Naive thymus-derived CD8-positive, alpha-beta T cell (primary cell): ENCODE measurements at regions not wholly inside any gene's neighbourhood (a gene's known extent, or its start where the extent isn't known, plus 50 kb on each side); places are given as distances from the start of the nearest gene placed in this dataset.
A peak's percentile ranks its signal among the peaks of the same experiment; 100 is the strongest.

Experiments
- ATAC-seq, 2 donors: fragments of 150-1000 bp; cut with Tn5 transposase in 1 of 2; sonication (Bioruptor Pico), chemical (Tn5 transposase) in 1 of 2; 1 replicate in 1 of 2; 2 replicates in 1 of 2; pipeline ENCODE4 v1.10.0; 2021; ENCODE audit warnings: mild to moderate bottlenecking in 2 of 2, moderate library complexity in 2 of 2
- POLR2A ChIA-PET: fragments of 350-600 bp; sonication (Branson Sonifier 250); formaldehyde crosslinking; loops from one replicate; lab custom pipeline; 2021; ENCODE audit warnings: antibody characterized with exemption; lab: Charles Lee
- DNase-seq, 10 donors: peaks; one replicate each; pipeline versions ENCODE4 v3.0.0 to v3.0.0-alpha.2; 2020 to 2022
- H3K27ac Mint-ChIP-seq, 10 donors: one replicate each; pipeline ENCODE4 v1.8.0; 2020 to 2022; ENCODE audit warnings: mild to moderate bottlenecking in 10 of 10, mixed read lengths in 10 of 10, moderate library complexity in 4 of 10, inconsistent platforms in 1 of 10
- H3K27me3 Mint-ChIP-seq, 5 donors: one replicate each; pipeline ENCODE4 v1.8.0; 2021 to 2022; ENCODE audit warnings: mixed read lengths in 5 of 5
- H3K36me3 Mint-ChIP-seq, 3 donors: one replicate each; pipeline ENCODE4 v1.8.0; 2020 to 2022; ENCODE audit warnings: mixed read lengths in 3 of 3, mild to moderate bottlenecking in 2 of 3, inconsistent platforms in 1 of 3
- H3K4me1 Mint-ChIP-seq, 4 donors: one replicate each; pipeline ENCODE4 v1.8.0; 2021 to 2022; ENCODE audit warnings: mixed read lengths in 4 of 4
- H3K4me3 Mint-ChIP-seq, 10 donors: one replicate each; pipeline ENCODE4 v1.8.0; 2020 to 2022; ENCODE audit warnings: mild to moderate bottlenecking in 10 of 10, mixed read lengths in 10 of 10, moderate library complexity in 6 of 10, inconsistent platforms in 1 of 10
- H3K9me3 Mint-ChIP-seq, 9 donors: one replicate each; pipeline ENCODE4 v1.8.0; 2020 to 2022; ENCODE audit warnings: mixed read lengths in 9 of 9, mild to moderate bottlenecking in 3 of 9, inconsistent platforms in 1 of 9, moderate library complexity in 1 of 9

GRCh38 chr17:36661047-36661666, 59.8 kb downstream of the MRM1 start:
- H3K27me3 Mint-ChIP-seq: peaks cover 15 to 47% (median 31%) of the 10 kb centered on the region in 5 donors
- no peak overlapping the region for H3K27ac Mint-ChIP-seq
- ATAC-seq: no peak
- H3K36me3 Mint-ChIP-seq: no peaks in the 10 kb centered on the region
- no peaks in the 10 kb centered on the region for H3K9me3 Mint-ChIP-seq
- POLR2A ChIA-PET: no interaction called here
- no peak overlapping the region for H3K4me3 Mint-ChIP-seq
- DNase-seq: no peak
- peaks cover 5 to 12% (median 9%) of the 10 kb centered on the region in 4 donors for H3K4me1 Mint-ChIP-seq

GRCh38 chr17:36661688-36662087, 60.3 kb downstream of the MRM1 start:
- H3K27me3 Mint-ChIP-seq: peaks cover 12 to 41% (median 27%) of the 10 kb centered on the region in 5 donors
- peaks cover 5 to 12% (median 8%) of the 10 kb centered on the region in 4 donors for H3K4me1 Mint-ChIP-seq
- H3K9me3 Mint-ChIP-seq: no peaks in the 10 kb centered on the region
- ATAC-seq (no peak), DNase-seq (no peak)
- no peaks in the 10 kb centered on the region for H3K36me3 Mint-ChIP-seq
- no peak overlapping the region for H3K4me3 Mint-ChIP-seq
- H3K27ac Mint-ChIP-seq: no peak overlapping the region
- POLR2A ChIA-PET: no interaction called here

GRCh38 chr17:36665417-36665816, 64.0 kb downstream of the MRM1 start:
- Mint-ChIP-seq H3K9me3 (no peaks in the 10 kb centered on the region), H3K27me3 (peaks cover 4 to 28% (median 12%) of the 10 kb centered on the region in 5 donors), H3K4me1 (peaks cover 0 to 5% (median under 1%) of the 10 kb centered on the region in 4 donors), H3K36me3 (no peaks in the 10 kb centered on the region), H3K27ac (no peak overlapping the region), H3K4me3 (no peak overlapping the region)
- DNase-seq (no peak), ATAC-seq (no peak)
- POLR2A ChIA-PET: no interaction called here

DNA sequence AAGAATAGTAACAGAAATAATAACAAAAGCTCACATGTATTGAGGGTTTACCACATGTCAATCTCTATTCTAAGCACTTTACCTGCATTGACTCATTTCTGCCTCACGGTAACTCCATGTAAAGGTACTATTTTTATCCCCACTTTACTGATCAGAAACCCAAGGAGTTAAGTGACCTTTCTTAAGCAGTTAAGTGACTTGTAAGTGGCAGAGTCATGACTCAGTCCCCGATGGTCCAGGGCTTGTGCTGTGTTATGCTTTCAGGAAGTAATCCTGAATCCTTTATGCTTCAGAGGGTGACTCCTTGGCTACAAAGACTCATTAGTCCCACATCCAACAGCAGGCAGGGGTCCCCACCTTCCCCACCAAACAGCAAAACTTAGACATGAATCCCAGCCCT, 66.5 kb downstream of the MRM1 start:
- Mint-ChIP-seq H3K4me1 (peaks cover 13 to 18% (median 15%) of the 10 kb centered on the region in 4 donors), H3K27me3 (peaks cover 1 to 24% (median 11%) of the 10 kb centered on the region in 5 donors), H3K36me3 (no peaks in the 10 kb centered on the region), H3K9me3 (no peaks in the 10 kb centered on the region), H3K27ac (no peak overlapping the region), H3K4me3 (no peak overlapping the region)
- POLR2A ChIA-PET: no interaction called here
- DNase-seq (no peak), ATAC-seq (no peak)

DNA sequence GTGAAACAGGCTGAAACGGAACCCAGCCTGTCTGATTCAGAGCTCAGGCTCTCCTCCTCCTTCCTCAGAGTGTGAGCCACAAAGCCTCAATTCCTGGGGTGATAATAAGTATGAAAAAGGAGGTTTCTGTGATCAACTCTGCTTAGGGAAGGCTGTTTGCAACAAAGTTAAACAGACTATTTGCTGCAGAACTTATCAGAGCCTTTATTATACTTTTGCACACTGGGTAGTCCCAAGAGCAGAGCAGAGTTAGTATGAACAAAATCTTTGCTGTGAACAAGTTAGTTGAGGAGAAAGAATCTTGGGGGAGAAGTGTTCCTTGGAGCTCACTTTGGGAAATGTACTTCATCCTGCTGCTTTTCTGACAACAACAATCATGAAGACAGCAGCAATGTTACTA, 67.4 kb downstream of the MRM1 start:
- no peaks in the 10 kb centered on the region for H3K36me3 Mint-ChIP-seq
- POLR2A ChIA-PET: no interaction called here
- no peaks in the 10 kb centered on the region for H3K9me3 Mint-ChIP-seq
- no peak overlapping the region for H3K4me3 Mint-ChIP-seq
- peaks cover 1 to 15% (median 11%) of the 10 kb centered on the region in 5 donors for H3K27me3 Mint-ChIP-seq
- H3K4me1 Mint-ChIP-seq: peaks cover 22 to 25% (median 24%) of the 10 kb centered on the region in 4 donors
- peak overlapping the region in 2 of 10 donors; percentile 31 to 32 for H3K27ac Mint-ChIP-seq
- DNase-seq (no peak), ATAC-seq (no peak)

- Mint-ChIP-seq H3K27me3 (peaks cover 0 to 2% (median 0%) of the 10 kb centered on the region in 5 donors), H3K27ac (peak overlapping the region in 2 of 10 donors; percentile 11 to 40), H3K4me3 (peak overlapping the region in 1 of 10 donors; percentile 5), H3K36me3 (no peaks in the 10 kb centered on the region), H3K9me3 (no peaks in the 10 kb centered on the region), H3K4me1 (peaks cover 37 to 48% (median 46%) of the 10 kb centered on the region in 4 donors)
- DNase-seq: no peak
- POLR2A ChIA-PET: interaction anchor here (0.6 kb wide), 1 partner anchor 30 kb away, joined by 3 read pairs; no protein-coding TSS in a partner anchor
- no peak for ATAC-seq
Observed at GRCh38 chr17:36671144-36671543, 69.8 kb downstream of the MRM1 start.

DNA sequence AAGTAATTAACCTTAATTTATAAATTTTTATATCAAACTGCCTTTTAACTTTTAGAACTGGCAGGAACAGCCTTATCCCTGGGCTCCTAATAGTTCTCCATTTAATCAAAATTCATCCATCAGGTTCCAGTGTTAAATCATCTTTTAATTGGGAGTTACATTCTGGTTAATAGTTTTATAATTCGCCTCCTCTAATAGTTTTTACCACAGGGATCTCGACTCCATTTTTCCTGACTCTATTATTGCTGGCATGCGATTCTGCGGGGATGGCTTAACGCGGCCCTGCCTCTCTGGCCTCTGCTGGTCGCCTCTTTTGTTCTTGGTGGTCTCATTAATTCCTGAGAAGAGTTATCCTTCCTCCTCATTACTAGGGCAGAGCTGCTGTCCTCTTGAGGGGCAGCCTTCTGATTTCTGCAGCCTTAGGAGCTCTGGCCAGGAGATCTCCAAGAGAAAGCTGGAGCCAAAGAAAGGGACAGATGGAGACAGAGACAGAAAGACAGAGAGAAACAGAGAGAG, 71.1 kb downstream of the MRM1 start:
- Mint-ChIP-seq H3K27me3 (peaks cover 0 to 3% (median 0%) of the 10 kb centered on the region in 5 donors), H3K36me3 (no peaks in the 10 kb centered on the region), H3K4me1 (peaks cover 45 to 55% (median 51%) of the 10 kb centered on the region in 4 donors), H3K9me3 (no peaks in the 10 kb centered on the region), H3K27ac (peak overlapping the region in 3 of 10 donors; percentile 76 to 91 (median 86)), H3K4me3 (peak overlapping the region in 3 of 10 donors; percentile 8 to 83 (median 50))
- POLR2A ChIA-PET: no interaction called here
- no peak for DNase-seq
- ATAC-seq: no peak

DNA sequence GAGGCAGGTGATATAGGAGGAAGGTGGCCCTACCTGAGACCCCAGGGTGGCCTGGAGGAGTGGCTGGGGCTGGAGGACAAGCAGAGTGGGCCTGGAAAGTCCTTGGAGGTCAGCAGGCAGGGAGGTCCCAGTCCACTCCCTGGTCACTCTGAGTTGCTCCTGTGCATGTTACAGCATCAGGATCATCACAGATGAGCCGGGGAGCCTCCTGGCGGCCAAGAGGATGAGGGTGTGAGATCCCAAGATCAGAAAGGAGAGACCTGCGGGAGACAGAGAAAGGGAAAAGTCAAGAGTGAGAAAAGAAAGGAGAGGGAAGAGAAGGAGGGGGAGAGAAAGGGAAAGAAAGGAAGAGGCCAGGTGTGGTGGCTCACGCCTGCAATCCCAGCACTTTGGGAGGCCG, 71.7 kb downstream of the MRM1 start:
- H3K27ac Mint-ChIP-seq: peak overlapping the region in 6 of 10 donors; percentile 44 to 91 (median 81)
- peaks cover 0 to 3% (median 0%) of the 10 kb centered on the region in 5 donors for H3K27me3 Mint-ChIP-seq
- H3K4me1 Mint-ChIP-seq: peaks cover 45 to 55% (median 51%) of the 10 kb centered on the region in 4 donors
- ATAC-seq (no peak), DNase-seq (no peak)
- POLR2A ChIA-PET: interaction anchor here (1.3 kb wide), 1 partner anchor 49 kb away, joined by 3 read pairs; no protein-coding TSS in a partner anchor
- H3K9me3 Mint-ChIP-seq: no peaks in the 10 kb centered on the region
- no peaks in the 10 kb centered on the region for H3K36me3 Mint-ChIP-seq
- H3K4me3 Mint-ChIP-seq: peak overlapping the region in 4 of 10 donors; percentile 8 to 83 (median 37)

DNA sequence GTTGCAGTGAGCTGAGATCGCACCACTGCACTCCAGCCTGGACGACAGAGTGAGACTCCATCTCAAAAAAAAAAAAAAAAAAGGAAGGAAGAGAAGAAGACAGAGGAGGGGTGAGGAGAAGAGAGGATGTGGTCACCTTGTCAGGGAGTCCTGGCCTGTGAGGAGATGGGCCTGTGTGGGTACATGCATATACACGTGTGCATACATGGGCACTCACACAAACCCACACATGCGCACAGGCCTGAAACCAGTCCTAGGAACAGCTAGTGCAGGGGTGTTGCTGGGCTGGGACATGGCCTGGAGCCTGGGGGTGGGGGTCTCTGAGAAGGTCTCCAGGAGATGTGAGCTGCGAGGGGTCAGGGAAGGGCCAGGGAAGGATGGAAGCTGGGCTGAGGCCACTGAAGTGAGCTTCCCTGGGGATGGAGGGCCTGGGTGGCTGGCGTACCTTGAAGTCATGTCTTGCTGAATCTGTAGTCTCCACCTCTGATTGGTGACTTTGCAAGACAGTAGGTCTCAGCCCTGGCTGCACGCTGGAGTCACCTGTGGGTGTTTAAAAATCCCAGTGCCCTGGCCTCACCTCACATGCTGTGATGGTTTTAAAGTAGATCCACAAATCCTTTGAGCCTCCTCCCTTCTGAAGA, 72.4 kb downstream of the MRM1 start:
- peak in 1 of 2 donors; percentile 71 for ATAC-seq
- peaks cover 45 to 55% (median 51%) of the 10 kb centered on the region in 4 donors for H3K4me1 Mint-ChIP-seq
- peak overlapping the region; percentile 21 to 95 (median 80) for H3K27ac Mint-ChIP-seq
- POLR2A ChIA-PET: interaction anchor here (0.6 to 1.3 kb wide), 3 partner anchors 15 to 49 kb away, joined by 3 to 4 read pairs (median 3); no protein-coding TSS in a partner anchor
- H3K27me3 Mint-ChIP-seq: peaks cover 0 to 3% (median 0%) of the 10 kb centered on the region in 5 donors
- DNase-seq: no peak
- H3K9me3 Mint-ChIP-seq: no peaks in the 10 kb centered on the region
- H3K36me3 Mint-ChIP-seq: no peaks in the 10 kb centered on the region
- H3K4me3 Mint-ChIP-seq: peak overlapping the region; percentile 44 to 83 (median 63)

- H3K9me3 Mint-ChIP-seq: no peaks in the 10 kb centered on the region
- POLR2A ChIA-PET: interaction anchor here (0.6 to 1.3 kb wide), 2 partner anchors 16 to 48 kb away, joined by 3 to 4 read pairs; no protein-coding TSS in a partner anchor
- H3K27ac Mint-ChIP-seq: peak overlapping the region; percentile 21 to 95 (median 80)
- no peaks in the 10 kb centered on the region for H3K36me3 Mint-ChIP-seq
- ATAC-seq: peak; percentile 96 to 97
- peaks cover 45 to 55% (median 51%) of the 10 kb centered on the region in 4 donors for H3K4me1 Mint-ChIP-seq
- H3K27me3 Mint-ChIP-seq: peaks cover 0 to 3% (median 0%) of the 10 kb centered on the region in 5 donors
- peak overlapping the region; percentile 44 to 83 (median 63) for H3K4me3 Mint-ChIP-seq
- peak in 8 of 10 donors; percentile 9 to 78 (median 46) for DNase-seq
Observed at GRCh38 chr17:36674278-36674650, 72.9 kb downstream of the MRM1 start.

DNA sequence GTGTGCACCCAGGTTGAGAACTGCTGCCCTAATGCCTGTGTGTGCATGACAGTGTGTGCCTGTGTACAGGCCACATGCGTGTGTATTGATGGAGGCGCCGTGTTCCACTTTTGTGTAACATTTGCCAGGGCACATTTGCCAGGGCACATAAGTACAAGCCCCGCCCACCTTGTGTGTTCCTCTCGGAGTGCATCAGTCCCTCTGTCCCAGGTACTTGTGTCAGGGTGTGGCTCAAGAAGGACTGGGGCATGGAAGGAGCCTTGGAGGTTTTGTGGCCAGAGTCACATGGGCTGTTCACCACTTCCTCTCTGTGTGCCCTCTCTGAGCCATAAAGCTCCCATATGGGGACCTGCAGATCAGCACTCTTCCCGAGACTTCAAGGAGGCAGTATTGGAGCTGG, 73.9 kb downstream of the MRM1 start:
- peaks cover 0 to 6% (median 0%) of the 10 kb centered on the region in 5 donors for H3K27me3 Mint-ChIP-seq
- peak overlapping the region in 8 of 10 donors; percentile 5 to 79 (median 54) for H3K4me3 Mint-ChIP-seq
- H3K4me1 Mint-ChIP-seq: peaks cover 43 to 58% (median 52%) of the 10 kb centered on the region in 4 donors
- H3K27ac Mint-ChIP-seq: peak overlapping the region in 7 of 10 donors; percentile 41 to 83 (median 74)
- H3K36me3 Mint-ChIP-seq: no peaks in the 10 kb centered on the region
- no peaks in the 10 kb centered on the region for H3K9me3 Mint-ChIP-seq
- POLR2A ChIA-PET: interaction anchor here (0.7 to 1.1 kb wide), 3 partner anchors 9 to 134 kb away, joined by 3 to 5 read pairs (median 3); no protein-coding TSS in a partner anchor
- ATAC-seq (no peak), DNase-seq (peak in 1 of 10 donors; percentile 5)

DNA sequence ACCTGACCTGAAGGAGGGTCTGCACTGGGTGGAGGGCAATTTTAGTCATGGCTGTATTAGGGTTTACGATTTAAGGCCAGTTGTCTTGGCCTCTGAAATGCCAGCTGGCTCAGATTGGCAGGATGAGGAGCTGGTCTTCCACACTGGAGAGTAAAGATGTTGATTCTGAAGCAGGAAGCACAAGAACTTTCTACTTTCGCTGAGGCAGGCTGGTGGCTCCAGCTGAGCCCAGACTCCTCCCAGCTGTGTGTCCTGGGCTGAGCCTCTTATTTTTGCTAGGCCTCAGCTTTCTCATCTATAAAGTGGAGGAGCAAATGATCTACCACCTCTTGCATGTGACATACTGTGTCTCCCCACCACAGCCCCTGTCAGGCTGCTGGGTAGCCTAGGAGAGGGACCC, 74.4 kb downstream of the MRM1 start:
- Mint-ChIP-seq H3K4me3 (peak overlapping the region in 8 of 10 donors; percentile 5 to 79 (median 54)), H3K4me1 (peaks cover 44 to 56% (median 49%) of the 10 kb centered on the region in 4 donors), H3K9me3 (no peaks in the 10 kb centered on the region), H3K27me3 (peaks cover 0 to 6% (median 0%) of the 10 kb centered on the region in 5 donors), H3K36me3 (no peaks in the 10 kb centered on the region), H3K27ac (peak overlapping the region in 8 of 10 donors; percentile 53 to 83 (median 72))
- POLR2A ChIA-PET: interaction anchor here (0.8 to 1.1 kb wide), 2 partner anchors 8 to 47 kb away, joined by 3 to 5 read pairs; no protein-coding TSS in a partner anchor
- no peak for ATAC-seq
- no peak for DNase-seq
